A673 (cell line): ENCODE measurements at regions not wholly inside any gene's neighbourhood (a gene's known extent, or its start where the extent isn't known, plus 50 kb on each side); places are given as distances from the start of the nearest gene placed in this dataset.

Source experiments
- BruUV-seq: library from RNA; stranded (reverse); fragments of 400-500 nt; replicated peaks from 2 replicates; lab custom pipeline; 2021; lab: Mats Ljungman, UMichigan
- CTCF ChIA-PET: fragments of 300-600 bp; sonication (Branson Sonifier 250); formaldehyde crosslinking; loops from one replicate; lab custom pipeline; 2022; ENCODE audit warnings: antibody characterized with exemption; lab: Charles Lee
- POLR2A ChIA-PET: fragments of 300-600 bp; sonication (Branson Sonifier 250); formaldehyde crosslinking; loops from one replicate; lab custom pipeline; 2022; ENCODE audit warnings: antibody characterized with exemption; ENCODE audit not compliant: low non-redundant PET; lab: Charles Lee
- DNase-seq: peaks from one replicate; pipeline ENCODE4 v3.0.0-alpha.2; 2015; ENCODE audit warnings: low spot score
- H3K27ac ChIP-seq: fragments of 200-600 bp; sonication (generic); 2 replicates; pipeline ENCODE4 v1.5.1; 2016; ENCODE audit warnings: mixed run types, low read depth, mild to moderate bottlenecking, mixed read lengths, antibody characterized with exemption, low read length; ENCODE audit not compliant: poor library complexity, severe bottlenecking
- H3K27me3 ChIP-seq: fragments of 200-600 bp; sonication (generic); replicated peaks from 2 replicates; pipeline ENCODE4 v1.6.1; 2017; ENCODE audit warnings: mixed run types, low read depth, mild to moderate bottlenecking, mixed read lengths, antibody characterized with exemption, low read length; ENCODE audit not compliant: insufficient read depth, poor library complexity
- H3K36me3 ChIP-seq: fragments of 200-600 bp; sonication (generic); 2 replicates; pipeline ENCODE4 v1.6.1; 2016; ENCODE audit warnings: mixed run types, mild to moderate bottlenecking, mixed read lengths, antibody characterized with exemption, low read length; ENCODE audit not compliant: insufficient read depth, poor library complexity, severe bottlenecking
- H3K4me1 ChIP-seq: fragments of 200-600 bp; sonication (generic); 2 replicates; pipeline ENCODE4 v1.6.1; 2017; ENCODE audit warnings: mixed run types, mild to moderate bottlenecking, mixed read lengths, antibody characterized with exemption, low read length; ENCODE audit not compliant: insufficient read depth, poor library complexity, severe bottlenecking
- H3K4me3 ChIP-seq: fragments of 200-600 bp; sonication (generic); 2 replicates; pipeline ENCODE4 v1.5.1; 2016; ENCODE audit warnings: low read depth, mixed run types, mild to moderate bottlenecking, mixed read lengths, low read length; ENCODE audit not compliant: poor library complexity, severe bottlenecking
- H3K9me3 ChIP-seq: fragments of 200-600 bp; sonication (generic); 2 replicates; pipeline ENCODE4 v1.6.1; 2016; ENCODE audit warnings: mixed run types, low read depth, mild to moderate bottlenecking, mixed read lengths, antibody characterized with exemption, low read length; ENCODE audit not compliant: poor library complexity, severe bottlenecking
- EZH2 ChIP-seq: fragments of 200-600 bp; sonication (generic); IDR thresholded peaks from 2 replicates; pipeline ENCODE4 v1.6.1; 2017; ENCODE audit warnings: borderline replicate concordance, low read depth, mild to moderate bottlenecking, mixed read lengths, antibody characterized with exemption, low read length; ENCODE audit not compliant: poor library complexity, severe bottlenecking
- intact Hi-C: fragments of 100-400 bp; cut with micrococcal nuclease; formaldehyde crosslinking; loops from one replicate; pipeline ENCODE4 v1.10.0; 2022; ENCODE audit not compliant: unreplicated experiment
- TF ChIP-seq, protein P1 (sequence below): fragments of 300-800, 200-600 bp; sonication (generic); conservative IDR thresholded peaks from 2 replicates; pipeline ENCODE4 v1.5.1; 2017; ENCODE audit warnings: low read depth, mild to moderate bottlenecking, antibody characterized with exemption, low read length, moderate library complexity, mixed read lengths

GRCh38 chr9:96038914-96039313 is 163.4 kb downstream of the ERCC6L2 start:
- no peak overlapping the region for H3K4me3 ChIP-seq
- no peaks in the 10 kb centered on the region for H3K4me1 ChIP-seq
- TF ChIP-seq, protein P1, sequence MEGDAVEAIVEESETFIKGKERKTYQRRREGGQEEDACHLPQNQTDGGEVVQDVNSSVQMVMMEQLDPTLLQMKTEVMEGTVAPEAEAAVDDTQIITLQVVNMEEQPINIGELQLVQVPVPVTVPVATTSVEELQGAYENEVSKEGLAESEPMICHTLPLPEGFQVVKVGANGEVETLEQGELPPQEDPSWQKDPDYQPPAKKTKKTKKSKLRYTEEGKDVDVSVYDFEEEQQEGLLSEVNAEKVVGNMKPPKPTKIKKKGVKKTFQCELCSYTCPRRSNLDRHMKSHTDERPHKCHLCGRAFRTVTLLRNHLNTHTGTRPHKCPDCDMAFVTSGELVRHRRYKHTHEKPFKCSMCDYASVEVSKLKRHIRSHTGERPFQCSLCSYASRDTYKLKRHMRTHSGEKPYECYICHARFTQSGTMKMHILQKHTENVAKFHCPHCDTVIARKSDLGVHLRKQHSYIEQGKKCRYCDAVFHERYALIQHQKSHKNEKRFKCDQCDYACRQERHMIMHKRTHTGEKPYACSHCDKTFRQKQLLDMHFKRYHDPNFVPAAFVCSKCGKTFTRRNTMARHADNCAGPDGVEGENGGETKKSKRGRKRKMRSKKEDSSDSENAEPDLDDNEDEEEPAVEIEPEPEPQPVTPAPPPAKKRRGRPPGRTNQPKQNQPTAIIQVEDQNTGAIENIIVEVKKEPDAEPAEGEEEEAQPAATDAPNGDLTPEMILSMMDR: no peak
- no peak for TF ChIP-seq EZH2
- ChIA-PET CTCF (no interaction called here), POLR2A (no interaction called here)
- intact Hi-C loops: no loop called here
- H3K27ac ChIP-seq: no peak overlapping the region
- peaks cover 4% of the 10 kb centered on the region for H3K9me3 ChIP-seq
- H3K27me3 ChIP-seq: no peaks in the 10 kb centered on the region
- BruUV-seq: no TSS peak
- no peaks in the 10 kb centered on the region for H3K36me3 ChIP-seq
- DNase-seq: no peak

DNA sequence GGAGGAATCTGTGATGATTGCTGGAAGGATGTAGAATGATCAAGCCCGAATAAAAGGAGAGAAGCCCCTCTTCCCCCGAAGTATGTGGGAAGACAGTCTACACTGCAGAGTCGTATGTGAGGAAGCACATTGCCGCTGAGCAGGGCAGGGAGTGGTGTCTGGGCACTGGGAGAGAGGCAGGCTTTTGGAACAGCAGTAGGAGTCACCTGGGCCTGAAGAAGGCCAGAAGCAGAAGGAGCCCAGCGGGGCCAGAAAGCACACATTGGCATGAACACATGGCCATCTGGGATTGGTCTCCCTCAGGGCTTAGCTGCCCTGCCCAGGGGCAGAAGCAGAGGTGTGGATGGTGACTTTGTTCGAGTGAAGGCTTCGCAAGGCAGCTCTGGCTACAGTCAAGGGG is 162.8 kb downstream of the ERCC6L2 start:
- no peak overlapping the region for H3K27ac ChIP-seq
- no peaks in the 10 kb centered on the region for H3K4me1 ChIP-seq
- H3K36me3 ChIP-seq: no peaks in the 10 kb centered on the region
- ChIA-PET CTCF (no interaction called here), POLR2A (no interaction called here)
- DNase-seq: no peak
- intact Hi-C loops: no loop called here
- no TSS peak for BruUV-seq
- no peak overlapping the region for H3K4me3 ChIP-seq
- H3K9me3 ChIP-seq: peaks cover 4% of the 10 kb centered on the region
- H3K27me3 ChIP-seq: no peaks in the 10 kb centered on the region
- TF ChIP-seq, protein P1: no peak
- no peak for TF ChIP-seq EZH2

- Histone ChIP-seq H3K36me3 (no peaks in the 10 kb centered on the region), H3K27ac (no peak overlapping the region), H3K4me1 (no peaks in the 10 kb centered on the region), H3K9me3 (peaks cover 4% of the 10 kb centered on the region), H3K27me3 (no peaks in the 10 kb centered on the region), H3K4me3 (no peak overlapping the region)
- TF ChIP-seq, protein P1: no peak
- TF ChIP-seq EZH2: no peak
- ChIA-PET POLR2A (no interaction called here), CTCF (no interaction called here)
- no TSS peak for BruUV-seq
- DNase-seq: no peak
- intact Hi-C loops: no loop called here
Measured at GRCh38 chr9:96034553-96035122, 159.1 kb downstream of the ERCC6L2 start.
